ENCODE measurements at regions not wholly inside any gene's neighbourhood (a gene's known extent, or its start where the extent isn't known, plus 50 kb on each side); places are given as distances from the start of the nearest gene placed in this dataset.
"Not testable (repeated sequence)": the region's sequence is repeated elsewhere in the genome, so short reads cannot be mapped to it uniquely, and the experiment has no call there.

- no peak for TF ChIP-seq CTCF (IDR thresholded peaks at IDR 0.05; ENCODE audit: insufficient read depth, low read length)
- H3K4me3 ChIP-seq (ENCODE audit: low read depth, low read length): no peak overlapping the region
These were observed 79.9 kb upstream of the KCNA1 start for GRCh38 chr12:4829793-4830162.

GRCh38 chr12:4830556-4831210 is 79.0 kb upstream of the KCNA1 start:
- no peak for TF ChIP-seq CTCF (IDR thresholded peaks at IDR 0.05; ENCODE audit: insufficient read depth, low read length)
- H3K4me3 ChIP-seq (ENCODE audit: low read depth, low read length): no peak overlapping the region
- DNase-seq (ENCODE audit: low read depth): no peak

More at GRCh38 chr12:4829793-4830162, 79.9 kb upstream of the KCNA1 start:
- no peak for DNase-seq (ENCODE audit: low read depth)

GRCh38 chr12:4833053-4833452 is 76.7 kb upstream of the KCNA1 start:
- TF ChIP-seq CTCF (IDR thresholded peaks at IDR 0.05; ENCODE audit: insufficient read depth, low read length): no peak
- no peak overlapping the region for H3K4me3 ChIP-seq (ENCODE audit: low read depth, low read length)
- DNase-seq (ENCODE audit: low read depth): no peak

GRCh38 chr12:4833524-4833923 is 76.2 kb upstream of the KCNA1 start:
- no peak for TF ChIP-seq CTCF (IDR thresholded peaks at IDR 0.05; ENCODE audit: insufficient read depth, low read length)
- DNase-seq (ENCODE audit: low read depth): no peak

GRCh38 chr12:4842401-4842800 is 67.3 kb upstream of the KCNA1 start:
- H3K4me3 ChIP-seq (ENCODE audit: low read depth, low read length): not testable (repeated sequence)

More at GRCh38 chr12:4833524-4833923, 76.2 kb upstream of the KCNA1 start:
- no peak overlapping the region for H3K4me3 ChIP-seq (ENCODE audit: low read depth, low read length)

GRCh38 chr12:4843907-4844306 is 65.8 kb upstream of the KCNA1 start:
- no peak for TF ChIP-seq CTCF (IDR thresholded peaks at IDR 0.05; ENCODE audit: insufficient read depth, low read length)
- DNase-seq (ENCODE audit: low read depth): no peak
- H3K4me3 ChIP-seq (ENCODE audit: low read depth, low read length): no peak overlapping the region

More at GRCh38 chr12:4842401-4842800, 67.3 kb upstream of the KCNA1 start:
- DNase-seq (ENCODE audit: low read depth): not testable (repeated sequence)

- H3K4me3 ChIP-seq (ENCODE audit: low read depth, low read length): no peak overlapping the region
- no peak for TF ChIP-seq CTCF (IDR thresholded peaks at IDR 0.05; ENCODE audit: insufficient read depth, low read length)
- no peak for DNase-seq (ENCODE audit: low read depth)
These were observed 62.0 kb upstream of the KCNA1 start for GRCh38 chr12:4847713-4848112.

Measured in fibroblast of the aortic adventitia (primary cell).